8988T (cell line): ENCODE measurements at regions not wholly inside any gene's neighbourhood (a gene's known extent, or its start where the extent isn't known, plus 50 kb on each side); places are given as distances from the start of the nearest gene placed in this dataset.

Experiments used
- DNase-seq: peaks from one replicate; pipeline ENCODE4 v3.0.0; 2011

- no peak for DNase-seq
These were observed 404.0 kb downstream of the GUCY1A2 start for GRCh38 chr11:106614262-106614661.

GRCh38 chr11:106619320-106619990 lies 398.8 kb downstream of the GUCY1A2 start:
- DNase-seq, result no peak

GRCh38 chr11:106621484-106621883 lies 396.8 kb downstream of the GUCY1A2 start:
- DNase-seq, result no peak
